Kidney (tissue), 13 donors: ENCODE measurements at regions not wholly inside any gene's neighbourhood (a gene's known extent, or its start where the extent isn't known, plus 50 kb on each side); places are given as distances from the start of the nearest gene placed in this dataset.
A peak's percentile ranks its signal among the peaks of the same experiment; 100 is the strongest.

Source experiments
- DNase-seq, 5 donors: peaks; one replicate each; pipeline ENCODE4 v3.0.0-alpha.2; 2013 to 2020
- FAIRE-seq: peaks from 2 replicates; lab custom pipeline; 2012; peaks lifted over from hg19 to GRCh38; lab: Jason Lieb, UNC
- H3K27ac ChIP-seq, 2 donors: one replicate each; pipeline ENCODE4 v1.7.0; 2013; ENCODE audit warnings: low read depth in 2 of 2, low read length in 2 of 2, inconsistent platforms in 1 of 2
- H3K27me3 ChIP-seq: one replicate; pipeline ENCODE4 v1.7.1; 2013; ENCODE audit warnings: low read length, inconsistent platforms; ENCODE audit not compliant: control insufficient read depth, insufficient read depth
- H3K36me3 ChIP-seq, 3 donors: one replicate each; pipeline versions ENCODE4 v1.7.0 to v1.7.1; 2013; ENCODE audit warnings: low read length in 3 of 3, control low read depth in 1 of 3, inconsistent platforms in 1 of 3; ENCODE audit not compliant: insufficient read depth in 3 of 3, control insufficient read depth in 2 of 3
- H3K4me1 ChIP-seq, 3 donors: one replicate each; pipeline versions ENCODE4 v1.7.0 to v1.7.1; 2013; ENCODE audit warnings: low read length in 3 of 3, inconsistent platforms in 1 of 3, low read depth in 1 of 3; ENCODE audit not compliant: control insufficient read depth in 2 of 3, insufficient read depth in 2 of 3
- H3K4me3 ChIP-seq, 3 donors: one replicate each; pipeline versions ENCODE4 v1.7.0 to v1.8.1; 2013; ENCODE audit warnings: low read length in 3 of 3, control low read depth in 1 of 3, inconsistent platforms in 1 of 3
- H3K9ac ChIP-seq, 3 donors: one replicate each; pipeline versions ENCODE4 v1.7.0 to v1.7.1; 2013; ENCODE audit warnings: low read length in 3 of 3, control low read depth in 1 of 3, inconsistent platforms in 1 of 3
- H3K9me3 ChIP-seq, 3 donors: one replicate each; pipeline versions ENCODE4 v1.7.0 to v1.7.1; 2013; ENCODE audit warnings: low read length in 3 of 3, control low read depth in 1 of 3, inconsistent platforms in 1 of 3; ENCODE audit not compliant: control insufficient read depth in 2 of 3, insufficient read depth in 1 of 3
- CTCF ChIP-seq: IDR thresholded peaks from 3 replicates; pipeline ENCODE4 v1.5.1; 2012; ENCODE audit warnings: mild to moderate bottlenecking, moderate library complexity, borderline replicate concordance; ENCODE audit not compliant: insufficient read depth; ENCODE audit errors: extremely low read depth
- intact Hi-C: fragments of 100-400 bp; cut with DNase I; formaldehyde crosslinking; loops from one replicate; pipeline ENCODE4 v1.11.1; 2022
- donor health status: control.
- donor health status: control.
- donor health status: control.
- donor health status: control.
- donor health status: control.
- donor health status: DM: yes; HTN: yes; CAD: no.
- donor health status: Normal renal cell carcinoma (clear cell type).

GRCh38 chr6:40313582-40313981 lies 273.6 kb downstream of the LRFN2 start:
- H3K4me1 ChIP-seq = peaks cover 0 to under 1% (median 0%) of the 10 kb centered on the region in 3 donors
- H3K27me3 ChIP-seq = no peaks in the 10 kb centered on the region
- no peak overlapping the region for H3K27ac ChIP-seq
- intact Hi-C loops = no loop called here
- DNase-seq (no peak), FAIRE-seq (no peak)
- no peak overlapping the region for H3K9ac ChIP-seq
- no peak for TF ChIP-seq CTCF
- H3K4me3 ChIP-seq = no peak overlapping the region
- H3K9me3 ChIP-seq = no peaks in the 10 kb centered on the region
- no peaks in the 10 kb centered on the region for H3K36me3 ChIP-seq

DNA sequence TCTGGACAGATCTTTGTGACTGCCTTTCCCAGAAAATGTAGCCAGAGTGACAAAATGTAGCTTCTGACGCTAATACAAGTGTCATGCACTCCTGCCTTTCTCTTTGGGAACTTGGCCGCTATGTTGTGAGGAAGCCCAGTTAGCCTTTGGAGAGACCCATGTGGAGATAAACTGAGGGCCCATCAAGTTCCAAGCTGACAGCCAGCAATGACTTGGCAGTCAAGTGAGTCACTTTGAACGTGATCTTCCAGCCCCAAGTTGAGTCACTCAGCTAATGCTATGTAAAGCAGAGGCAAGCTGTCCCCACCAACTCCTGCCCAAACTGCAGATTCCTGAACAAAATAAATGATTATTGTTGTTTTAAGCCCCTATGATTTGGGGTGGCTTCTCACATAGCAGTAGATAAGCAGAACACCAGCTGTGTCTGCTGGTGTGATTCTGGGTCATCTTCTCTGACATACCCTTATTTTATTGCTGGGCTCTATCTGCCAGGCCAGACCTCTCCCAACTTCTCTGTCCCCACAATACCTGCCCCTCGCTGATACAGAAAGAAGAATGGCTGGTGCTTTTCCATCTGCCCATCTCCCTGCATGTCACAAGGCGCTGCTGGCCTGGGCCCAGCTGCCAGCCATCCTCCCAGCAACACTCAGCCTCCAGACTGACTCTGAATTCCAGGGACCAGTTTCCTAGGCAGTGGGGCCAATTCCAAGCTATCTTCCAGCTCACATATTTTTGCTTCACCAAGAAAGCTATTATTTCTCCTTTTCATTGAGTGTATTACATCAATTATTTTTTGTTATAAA lies 274.8 kb downstream of the LRFN2 start:
- Histone ChIP-seq H3K9me3 (no peaks in the 10 kb centered on the region), H3K36me3 (no peaks in the 10 kb centered on the region), H3K27me3 (no peaks in the 10 kb centered on the region), H3K27ac (no peak overlapping the region), H3K9ac (no peak overlapping the region), H3K4me3 (no peak overlapping the region), H3K4me1 (peaks cover 0 to 3% (median 0%) of the 10 kb centered on the region in 3 donors)
- intact Hi-C loops = no loop called here
- DNase-seq = no peak
- TF ChIP-seq CTCF = no peak
- FAIRE-seq = no peak

DNA sequence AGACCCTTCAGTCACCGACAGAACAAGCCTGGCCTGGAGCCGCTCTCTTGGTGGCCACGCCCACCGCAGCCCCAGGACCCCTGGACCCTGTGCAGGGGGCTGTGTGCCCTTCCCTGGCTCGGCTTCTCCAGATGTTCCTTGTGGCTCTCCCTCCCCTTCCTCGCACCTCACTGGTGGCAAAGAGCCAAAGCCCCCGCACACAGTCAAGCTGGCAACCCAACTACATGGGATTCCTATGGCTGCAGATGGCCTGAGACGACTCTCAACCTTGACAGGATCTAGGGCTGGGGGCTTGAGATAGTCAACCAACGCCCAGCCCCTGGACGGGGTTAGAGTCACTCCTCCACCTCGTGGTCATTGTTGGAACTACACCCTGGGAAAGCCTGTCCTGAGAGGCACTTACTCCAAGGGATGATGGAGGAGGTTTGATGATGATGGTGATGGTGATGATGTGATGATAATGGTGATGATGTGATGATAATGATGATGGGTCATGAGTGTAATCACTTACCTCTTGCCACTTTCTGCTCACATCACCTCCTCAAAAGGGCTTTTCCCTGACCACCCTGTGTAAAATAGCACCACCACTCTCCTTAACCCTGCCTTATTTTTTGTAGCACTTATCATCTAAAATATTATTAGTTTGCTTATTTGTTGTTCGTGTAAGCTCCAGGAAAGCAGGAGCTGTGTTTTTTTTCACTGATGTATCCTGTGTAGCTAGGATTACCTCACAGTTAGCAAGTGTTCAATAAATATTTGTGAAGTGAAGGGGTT lies 278.4 kb downstream of the LRFN2 start:
- H3K4me1 ChIP-seq = peaks cover 0 to 3% (median 0%) of the 10 kb centered on the region in 3 donors
- no peaks in the 10 kb centered on the region for H3K36me3 ChIP-seq
- no peak overlapping the region for H3K9ac ChIP-seq
- H3K9me3 ChIP-seq = no peaks in the 10 kb centered on the region
- intact Hi-C loops = no loop called here
- DNase-seq (peak in 4 of 5 donors; percentile 80 to 88 (median 82)), FAIRE-seq (no peak)
- H3K27me3 ChIP-seq = no peaks in the 10 kb centered on the region
- TF ChIP-seq CTCF = peak; percentile 94
- no peak overlapping the region for H3K27ac ChIP-seq
- no peak overlapping the region for H3K4me3 ChIP-seq
